ENCODE measurements at regions not wholly inside any gene's neighbourhood (a gene's known extent, or its start where the extent isn't known, plus 50 kb on each side); places are given as distances from the start of the nearest gene placed in this dataset.

GRCh38 chr7:63931985-63932577, 66.6 kb upstream of the ZNF722 start (continued):
- no peak for TF ChIP-seq JUND (IDR thresholded peaks at IDR 0.05)

All from HCT116 (cell line).